Mammary epithelial cell (primary cell): ENCODE measurements at regions not wholly inside any gene's neighbourhood (a gene's known extent, or its start where the extent isn't known, plus 50 kb on each side); places are given as distances from the start of the nearest gene placed in this dataset.

Experiments used
- EZH2 ChIP-seq: IDR thresholded peaks from 2 replicates; pipeline ENCODE4 v1.6.1; 2012; ENCODE audit warnings: low read length, inconsistent platforms, borderline replicate concordance
- TF ChIP-seq, protein P1 (sequence below), 2 donors: IDR thresholded peaks in 1 of 2; conservative IDR thresholded peaks in 1 of 2; 2 replicates each; pipeline ENCODE4 v1.5.1; 2011 to 2012; ENCODE audit warnings: inconsistent platforms in 2 of 2, low read length in 2 of 2, mild to moderate bottlenecking in 2 of 2, control low read depth in 1 of 2, low read depth in 1 of 2; ENCODE audit not compliant: insufficient read depth in 1 of 2; ENCODE audit errors: extremely low read depth in 1 of 2

GRCh38 chr14:71284048-71284447 is 376.8 kb downstream of the PCNX1 start:
- TF ChIP-seq EZH2, result no peak
- TF ChIP-seq, protein P1, sequence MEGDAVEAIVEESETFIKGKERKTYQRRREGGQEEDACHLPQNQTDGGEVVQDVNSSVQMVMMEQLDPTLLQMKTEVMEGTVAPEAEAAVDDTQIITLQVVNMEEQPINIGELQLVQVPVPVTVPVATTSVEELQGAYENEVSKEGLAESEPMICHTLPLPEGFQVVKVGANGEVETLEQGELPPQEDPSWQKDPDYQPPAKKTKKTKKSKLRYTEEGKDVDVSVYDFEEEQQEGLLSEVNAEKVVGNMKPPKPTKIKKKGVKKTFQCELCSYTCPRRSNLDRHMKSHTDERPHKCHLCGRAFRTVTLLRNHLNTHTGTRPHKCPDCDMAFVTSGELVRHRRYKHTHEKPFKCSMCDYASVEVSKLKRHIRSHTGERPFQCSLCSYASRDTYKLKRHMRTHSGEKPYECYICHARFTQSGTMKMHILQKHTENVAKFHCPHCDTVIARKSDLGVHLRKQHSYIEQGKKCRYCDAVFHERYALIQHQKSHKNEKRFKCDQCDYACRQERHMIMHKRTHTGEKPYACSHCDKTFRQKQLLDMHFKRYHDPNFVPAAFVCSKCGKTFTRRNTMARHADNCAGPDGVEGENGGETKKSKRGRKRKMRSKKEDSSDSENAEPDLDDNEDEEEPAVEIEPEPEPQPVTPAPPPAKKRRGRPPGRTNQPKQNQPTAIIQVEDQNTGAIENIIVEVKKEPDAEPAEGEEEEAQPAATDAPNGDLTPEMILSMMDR (conservative IDR thresholded peaks at IDR 0.05 in 1 of 2, IDR thresholded peaks at IDR 0.05 in 1 of 2; ENCODE audit: extremely low read depth in 1 of 2, insufficient read depth in 1 of 2, low read depth in 1 of 2, low read length in 2 of 2), result no peak
